ENCODE measurements at regions not wholly inside any gene's neighbourhood (a gene's known extent, or its start where the extent isn't known, plus 50 kb on each side); places are given as distances from the start of the nearest gene placed in this dataset.

GRCh38 chr12:92299744-92300143, 154.1 kb upstream of the BTG1 start:
- Histone ChIP-seq H3K79me2 (ENCODE audit: insufficient read depth, low read length) (no peaks in the 10 kb centered on the region), H3K9me2 (ENCODE audit: insufficient read depth) (no peaks in the 10 kb centered on the region), H3K27ac (ENCODE audit: low read depth, low read length) (no peak overlapping the region), H2AFZ (ENCODE audit: low read depth, low read length, poor library complexity, severe bottlenecking) (no peak overlapping the region), H3K9me3 (ENCODE audit: control insufficient read depth in 1 of 2, insufficient read depth in 1 of 2, low read depth in 1 of 2, low read length in 2 of 2) (no peaks in the 10 kb centered on the region), H3K4me3 (replicated peaks in 1 of 2; ENCODE audit: low read depth in 1 of 2, low read length in 2 of 2) (no peak overlapping the region), H3K27me3 (ENCODE audit: insufficient read depth, low read length) (no peaks in the 10 kb centered on the region), H3K4me1 (ENCODE audit: control insufficient read depth in 1 of 2, insufficient read depth in 2 of 2, low read length in 2 of 2) (no peaks in the 10 kb centered on the region), H3K4me2 (ENCODE audit: low read length) (no peak overlapping the region), H3K36me3 (ENCODE audit: control insufficient read depth in 1 of 2, insufficient read depth in 2 of 2, low read length in 2 of 2) (no peaks in the 10 kb centered on the region), H3K9ac (ENCODE audit: low read length) (no peak overlapping the region), H4K20me1 (ENCODE audit: insufficient read depth) (no peaks in the 10 kb centered on the region)
- BruUV-seq (replicated peaks) = no TSS peak
- ATAC-seq (no peak), DNase-seq (ENCODE audit: low read depth, low spot score) (no peak)
- CTCF ChIA-PET = no interaction called here
- POLR2A ChIA-PET = no interaction called here
- intact Hi-C loops (cut with micrococcal nuclease) = no loop called here
- TF ChIP-seq ZFX (IDR thresholded peaks at IDR 0.05) = no peak
- no peak for TF ChIP-seq SP1 (IDR thresholded peaks at IDR 0.05; ENCODE audit: low read depth)
- no peak for TF ChIP-seq CBX3 (IDR thresholded peaks at IDR 0.05; ENCODE audit: low read depth)
- TF ChIP-seq ZBTB33 (IDR thresholded peaks at IDR 0.05; ENCODE audit: extremely low read depth, insufficient replicate concordance, low read length) = no peak
- TF ChIP-seq ZNF274 (IDR thresholded peaks at IDR 0.05; ENCODE audit: low read depth, low read length) = no peak
- no peak for TF ChIP-seq EZH2 (IDR thresholded peaks at IDR 0.05)
- TF ChIP-seq RAD21 (IDR thresholded peaks at IDR 0.05; ENCODE audit: low read depth) = no peak
- no peak for TF ChIP-seq TCF7L2 (IDR thresholded peaks at IDR 0.05; ENCODE audit: borderline replicate concordance, extremely low read depth, insufficient read depth, insufficient read length)
- TF ChIP-seq ELF1 (IDR thresholded peaks at IDR 0.05; ENCODE audit: borderline replicate concordance, low read depth) = no peak
- RAD21 ChIA-PET (ENCODE audit: low non-redundant PET in 1 of 2, low total read pairs in 2 of 2, uncharacterized antibody in 2 of 2, unreplicated experiment in 2 of 2) = no interaction called here

- no peak overlapping the region for H3K27ac ChIP-seq (ENCODE audit: low read depth, low read length)
- no peak for DNase-seq (ENCODE audit: low read depth, low spot score)
- no peak for ATAC-seq
- CTCF ChIA-PET = no interaction called here
- H2AFZ ChIP-seq (ENCODE audit: low read depth, low read length, poor library complexity, severe bottlenecking) = no peak overlapping the region
- H3K36me3 ChIP-seq (ENCODE audit: control insufficient read depth in 1 of 2, insufficient read depth in 2 of 2, low read length in 2 of 2) = no peaks in the 10 kb centered on the region
- no peaks in the 10 kb centered on the region for H4K20me1 ChIP-seq (ENCODE audit: insufficient read depth)
- RAD21 ChIA-PET (ENCODE audit: low non-redundant PET in 1 of 2, low total read pairs in 2 of 2, uncharacterized antibody in 2 of 2, unreplicated experiment in 2 of 2) = no interaction called here
- no peaks in the 10 kb centered on the region for H3K9me3 ChIP-seq (ENCODE audit: control insufficient read depth in 1 of 2, insufficient read depth in 1 of 2, low read depth in 1 of 2, low read length in 2 of 2)
- BruUV-seq (replicated peaks) = no TSS peak
- intact Hi-C loops (cut with micrococcal nuclease) = no loop called here
- H3K27me3 ChIP-seq (ENCODE audit: insufficient read depth, low read length) = no peaks in the 10 kb centered on the region
- TF ChIP-seq ZBTB33 (IDR thresholded peaks at IDR 0.05; ENCODE audit: extremely low read depth, insufficient replicate concordance, low read length) (no peak), CEBPB (IDR thresholded peaks at IDR 0.05; ENCODE audit: low read depth) (no peak), YY1 (IDR thresholded peaks at IDR 0.05; ENCODE audit: extremely low read depth, insufficient replicate concordance, low read depth, low read length) (no peak), ELF1 (IDR thresholded peaks at IDR 0.05; ENCODE audit: borderline replicate concordance, low read depth) (no peak), SIN3A (IDR thresholded peaks at IDR 0.05; ENCODE audit: low read depth) (no peak), EZH2phosphoT487 (IDR thresholded peaks at IDR 0.05; ENCODE audit: borderline replicate concordance) (no peak), ZNF274 (IDR thresholded peaks at IDR 0.05; ENCODE audit: low read depth, low read length) (no peak), JUND (IDR thresholded peaks at IDR 0.05) (no peak), RAD21 (IDR thresholded peaks at IDR 0.05; ENCODE audit: low read depth) (no peak), MAX (IDR thresholded peaks at IDR 0.05) (no peak), TCF7L2 (IDR thresholded peaks at IDR 0.05; ENCODE audit: borderline replicate concordance, extremely low read depth, insufficient read depth, insufficient read length) (no peak), ZFX (IDR thresholded peaks at IDR 0.05) (no peak)
- H3K9ac ChIP-seq (ENCODE audit: low read length) = no peak overlapping the region
- no peaks in the 10 kb centered on the region for H3K9me2 ChIP-seq (ENCODE audit: insufficient read depth)
- H3K4me3 ChIP-seq (replicated peaks in 1 of 2; ENCODE audit: low read depth in 1 of 2, low read length in 2 of 2) = no peak overlapping the region
- H3K4me1 ChIP-seq (ENCODE audit: control insufficient read depth in 1 of 2, insufficient read depth in 2 of 2, low read length in 2 of 2) = no peaks in the 10 kb centered on the region
- POLR2A ChIA-PET = no interaction called here
- no peak overlapping the region for H3K4me2 ChIP-seq (ENCODE audit: low read length)
- no peaks in the 10 kb centered on the region for H3K79me2 ChIP-seq (ENCODE audit: insufficient read depth, low read length)
Observed at GRCh38 chr12:92299344-92299743, 153.7 kb upstream of the BTG1 start.

Data from HCT116 (cell line).